ENCODE measurements at regions not wholly inside any gene's neighbourhood (a gene's known extent, or its start where the extent isn't known, plus 50 kb on each side); places are given as distances from the start of the nearest gene placed in this dataset.

DNA sequence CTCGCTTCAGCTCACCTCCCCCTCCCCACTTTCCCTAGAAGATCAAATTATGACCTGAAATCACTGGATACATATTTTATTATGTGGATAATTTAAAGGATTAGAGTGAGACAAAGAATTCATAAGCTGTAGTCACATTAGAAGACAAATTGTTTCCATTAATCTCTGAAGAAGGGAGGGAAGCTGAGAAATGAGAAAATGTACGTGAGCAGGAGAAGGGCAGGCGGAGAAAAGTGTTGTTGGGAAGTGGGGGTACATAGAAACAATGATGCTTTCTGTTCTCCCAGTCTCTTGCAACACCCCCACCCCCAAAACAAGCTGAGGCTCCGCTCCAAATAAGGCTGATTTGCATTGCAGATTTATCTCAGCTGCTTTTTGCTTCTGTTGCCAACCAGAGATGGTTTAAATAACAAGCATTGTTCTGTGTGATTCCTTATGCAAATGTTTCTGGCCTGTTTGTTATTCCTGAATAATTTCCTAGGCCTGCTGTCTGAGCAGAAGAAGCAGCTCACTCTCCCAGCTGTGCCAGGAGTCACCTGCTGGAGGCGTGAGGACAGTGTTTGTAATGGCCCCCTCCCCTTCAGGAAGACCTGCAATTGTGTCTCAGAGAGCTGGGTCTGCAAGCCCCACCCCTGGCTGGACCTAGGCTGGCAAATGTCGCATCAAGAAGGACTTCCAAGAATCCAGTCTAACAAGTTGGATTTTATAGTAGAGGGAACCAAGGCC lies 121.8 kb upstream of the TNR start:
- DNase-seq (ENCODE audit: low read depth), result no peak

DNA sequence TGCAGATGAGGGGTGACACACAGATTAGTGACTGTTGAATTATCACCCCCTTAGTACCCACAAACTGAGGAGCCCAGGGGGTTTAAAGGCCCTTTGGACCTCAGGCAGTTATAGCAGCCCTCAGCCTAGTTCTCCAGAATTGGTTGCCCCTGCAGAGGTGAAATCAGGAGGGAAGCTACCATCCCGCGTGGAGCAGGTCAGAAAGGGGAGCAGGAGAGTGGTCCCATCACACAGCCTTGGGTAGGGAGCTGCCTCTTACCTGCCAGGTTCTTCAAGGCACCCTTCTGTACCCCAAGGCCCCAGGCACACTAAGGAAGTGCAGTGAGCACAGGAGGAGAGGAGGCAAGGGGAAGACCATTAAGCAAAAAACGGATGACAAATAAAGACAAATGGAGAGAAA lies 121.2 kb upstream of the TNR start:
- no peak for DNase-seq (ENCODE audit: low read depth)

DNA sequence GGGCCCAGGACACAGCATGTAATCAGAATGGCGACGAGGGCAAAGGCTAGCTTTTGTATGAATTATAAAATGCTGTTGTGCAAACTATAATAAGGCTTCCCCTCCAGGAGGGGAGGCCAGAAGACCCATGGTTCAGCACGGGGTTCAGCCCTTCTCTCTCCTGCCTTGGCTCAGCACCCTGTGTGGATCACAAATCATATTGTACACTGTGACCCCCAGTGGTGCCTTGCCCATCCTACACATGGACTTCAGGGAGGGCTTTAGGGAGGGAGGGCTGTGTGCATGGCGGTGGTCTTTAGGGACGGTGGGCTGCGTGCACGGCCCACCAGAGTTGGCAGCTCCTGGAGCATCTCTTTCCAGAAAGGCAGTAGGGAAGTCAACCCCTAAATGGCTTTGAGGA lies 120.8 kb upstream of the TNR start:
- DNase-seq (ENCODE audit: low read depth), result no peak

GRCh38 chr1:175863299-175864050 lies 120.1 kb upstream of the TNR start:
- DNase-seq (ENCODE audit: low read depth), result no peak

DNA sequence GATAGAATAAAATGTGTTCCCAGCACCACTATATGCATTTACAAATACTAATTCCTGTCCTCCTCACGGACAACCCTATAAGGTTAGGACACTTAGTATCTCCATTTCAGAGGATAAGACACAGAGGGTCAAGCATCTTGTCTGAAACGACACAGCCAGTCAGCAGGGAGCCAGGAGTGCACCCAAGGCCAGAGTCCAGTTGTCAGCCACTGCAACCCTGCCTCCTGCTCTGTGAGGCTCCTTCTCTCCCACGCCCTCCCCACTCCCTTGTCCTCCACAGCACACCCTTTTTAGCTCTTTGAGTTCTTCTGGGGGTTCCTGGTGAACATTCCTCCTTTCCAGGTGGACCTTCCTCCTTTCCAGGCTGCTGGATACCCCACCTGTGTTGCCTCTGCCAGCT lies 119.0 kb upstream of the TNR start:
- no peak for DNase-seq (ENCODE audit: low read depth)

- no peak for DNase-seq (ENCODE audit: low read depth)
Measured at GRCh38 chr1:175861626-175862367, 118.4 kb upstream of the TNR start.

DNA sequence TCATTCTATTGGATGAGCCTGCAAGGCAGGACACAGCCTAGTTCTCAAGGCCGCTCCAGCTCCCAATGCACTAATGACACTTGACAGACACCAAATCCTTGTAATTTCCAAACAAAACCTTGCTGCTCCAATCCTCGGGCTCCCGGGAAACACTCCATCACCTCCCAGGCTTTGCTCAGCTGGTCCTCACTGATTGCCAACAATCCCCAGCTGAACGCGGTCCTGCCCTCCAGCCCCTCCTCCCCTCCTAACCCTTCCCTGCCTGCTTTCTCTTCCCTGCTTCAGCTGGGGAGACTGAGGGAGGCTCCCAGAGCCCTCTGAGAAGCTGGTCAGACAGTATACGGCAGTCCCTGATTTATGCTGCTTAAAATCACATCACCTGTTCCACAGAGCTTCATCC lies 114.4 kb upstream of the TNR start:
- no peak for DNase-seq (ENCODE audit: low read depth)

DNA sequence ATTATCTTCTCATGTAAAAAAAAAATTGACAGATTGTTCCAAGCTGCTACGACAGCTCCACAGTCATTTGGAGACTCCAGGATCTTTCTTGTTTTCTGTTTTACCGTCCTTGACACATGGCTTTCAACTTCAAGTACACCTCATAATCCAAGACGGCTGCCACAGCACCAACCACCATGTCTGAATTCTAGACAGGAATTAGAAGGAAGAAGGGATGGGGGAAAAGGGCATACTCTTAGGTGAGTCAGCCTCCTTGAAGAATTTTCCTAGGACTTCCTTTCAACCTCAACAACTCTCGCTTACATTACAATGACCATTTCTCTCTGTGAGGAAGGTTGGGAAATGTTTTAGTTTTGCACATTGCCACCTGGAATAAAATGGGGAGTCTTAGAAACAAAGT lies 110.3 kb upstream of the TNR start:
- DNase-seq (ENCODE audit: low read depth), result no peak

DNA sequence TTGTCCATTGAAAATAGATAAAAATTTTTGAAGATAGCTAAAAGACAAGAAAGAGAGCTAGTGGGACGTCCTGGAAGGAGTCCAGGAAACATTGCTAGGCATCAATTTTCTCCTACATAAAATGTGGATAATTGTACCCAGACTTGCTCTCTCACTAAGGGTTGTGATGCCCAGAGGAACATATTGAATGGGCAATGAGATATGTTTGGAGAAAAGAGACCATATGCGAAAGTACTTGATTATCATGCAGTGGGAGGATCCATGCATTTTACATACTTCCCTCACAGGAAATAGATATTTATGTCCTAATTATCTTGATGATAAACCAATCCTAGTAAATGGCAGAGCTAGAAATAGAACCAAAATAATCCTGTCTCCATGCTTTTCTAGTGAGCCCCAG lies 108.4 kb upstream of the TNR start:
- no peak for DNase-seq (ENCODE audit: low read depth)

DNA sequence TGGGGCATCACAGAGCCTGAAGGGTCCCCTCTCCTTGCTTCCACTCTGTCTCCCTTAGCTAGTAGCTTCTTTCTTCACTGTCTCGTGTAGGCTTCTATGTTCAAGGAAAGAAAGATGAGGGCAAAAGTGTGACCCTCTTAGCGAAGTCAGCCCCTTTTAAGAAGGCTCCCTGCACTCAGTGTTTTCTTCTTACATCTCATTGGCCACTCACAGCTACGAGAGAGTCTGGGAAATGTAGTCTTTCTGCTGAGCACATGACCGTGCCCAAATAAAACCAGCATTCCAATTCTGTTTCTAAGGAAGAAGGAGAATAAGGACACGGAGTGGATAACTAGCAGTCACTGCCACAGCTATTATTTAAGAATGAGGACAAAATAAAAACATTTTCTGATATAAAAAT lies 104.9 kb upstream of the TNR start:
- DNase-seq (ENCODE audit: low read depth), result no peak

- DNase-seq (ENCODE audit: low read depth), result no peak
Measured at GRCh38 chr1:175845985-175846384, 102.6 kb upstream of the TNR start.

DNA sequence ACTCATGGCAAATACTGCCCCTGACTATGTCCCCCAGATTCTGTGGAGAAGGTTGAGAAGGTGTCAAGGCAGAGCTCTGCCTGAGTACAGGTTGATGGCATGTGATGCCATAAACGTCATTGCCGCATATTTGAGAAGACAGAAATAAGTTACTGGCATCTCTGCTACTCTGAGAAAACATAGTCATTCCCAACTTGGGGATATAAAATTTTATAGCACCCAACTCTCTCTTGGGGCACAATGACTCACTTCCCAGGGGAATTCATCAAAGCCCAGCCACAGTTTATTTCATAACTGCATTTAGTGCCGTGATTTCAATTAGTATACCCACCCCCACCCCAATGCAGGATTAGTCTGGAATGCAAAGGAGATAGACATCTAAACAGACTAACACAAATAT lies 101.9 kb upstream of the TNR start:
- DNase-seq (ENCODE audit: low read depth), result no peak

- DNase-seq (ENCODE audit: low read depth), result no peak
Measured at GRCh38 chr1:175844877-175845276, 101.5 kb upstream of the TNR start.

- no peak for DNase-seq (ENCODE audit: low read depth)
Measured at GRCh38 chr1:175842550-175842949, 99.2 kb upstream of the TNR start.

- no peak for DNase-seq (ENCODE audit: low read depth)
Measured at GRCh38 chr1:175841738-175842187, 98.4 kb upstream of the TNR start.

DNA sequence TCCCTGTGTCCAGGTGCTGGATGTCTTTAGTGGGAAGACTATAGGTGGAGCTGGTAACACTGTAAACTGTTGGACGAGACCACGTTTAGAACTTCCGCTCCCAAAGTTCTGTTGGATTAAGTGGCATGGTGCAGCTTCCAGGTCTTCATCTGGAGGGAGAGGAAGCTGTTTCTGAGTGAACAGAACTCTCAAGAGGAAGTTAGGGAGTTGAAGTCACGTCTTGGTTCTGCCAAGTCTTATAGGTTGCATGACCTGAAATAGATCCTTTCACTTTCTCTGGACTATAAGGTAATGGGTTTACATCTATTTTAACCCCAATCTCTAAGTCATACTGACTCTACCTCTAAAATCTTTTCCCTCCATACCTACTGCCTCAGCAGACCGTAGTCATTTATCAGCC lies 97.4 kb upstream of the TNR start:
- no peak for DNase-seq (ENCODE audit: low read depth)

DNA sequence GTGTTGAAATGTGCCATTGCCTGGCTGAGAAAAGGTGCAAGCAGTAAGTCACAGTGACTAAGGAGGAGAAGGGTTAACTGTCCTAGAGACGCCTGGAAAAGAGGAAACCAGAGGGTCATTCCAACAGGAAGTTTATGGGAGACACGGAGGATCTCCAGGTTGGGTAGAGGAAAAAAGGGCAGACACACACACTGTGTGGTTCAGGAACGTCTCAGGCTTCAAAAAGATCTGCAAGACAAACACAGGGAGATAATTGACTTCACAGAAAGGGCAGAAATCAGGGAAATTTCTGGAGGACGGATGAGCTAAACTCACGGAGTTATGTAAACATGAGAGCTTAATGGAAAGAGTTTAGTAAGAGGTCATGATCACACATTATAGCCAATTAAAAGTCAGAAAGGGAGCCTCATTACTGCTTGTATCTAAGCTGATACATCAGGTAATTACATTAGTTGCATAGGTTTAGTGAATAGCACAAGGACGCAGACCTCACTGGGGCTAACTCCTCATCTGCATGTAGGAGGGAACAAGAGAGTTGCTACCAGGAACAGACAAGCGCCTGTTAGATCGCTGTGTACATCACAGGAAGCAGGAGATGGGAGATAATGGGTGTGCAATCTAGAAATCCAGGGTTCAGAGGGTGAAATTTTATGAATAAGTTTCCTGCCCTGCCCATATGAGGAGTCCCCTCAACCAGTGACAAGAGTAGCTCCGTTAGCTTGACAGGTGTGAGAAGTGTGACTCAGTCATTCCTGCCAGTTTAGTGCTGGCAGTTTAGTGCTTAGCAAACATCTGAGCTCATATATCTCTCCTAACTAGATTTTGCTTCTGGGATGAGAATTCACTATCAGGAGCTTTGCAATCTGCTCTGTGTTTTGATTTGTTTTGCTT lies 96.6 kb upstream of the TNR start:
- no peak for DNase-seq (ENCODE audit: low read depth)

DNA sequence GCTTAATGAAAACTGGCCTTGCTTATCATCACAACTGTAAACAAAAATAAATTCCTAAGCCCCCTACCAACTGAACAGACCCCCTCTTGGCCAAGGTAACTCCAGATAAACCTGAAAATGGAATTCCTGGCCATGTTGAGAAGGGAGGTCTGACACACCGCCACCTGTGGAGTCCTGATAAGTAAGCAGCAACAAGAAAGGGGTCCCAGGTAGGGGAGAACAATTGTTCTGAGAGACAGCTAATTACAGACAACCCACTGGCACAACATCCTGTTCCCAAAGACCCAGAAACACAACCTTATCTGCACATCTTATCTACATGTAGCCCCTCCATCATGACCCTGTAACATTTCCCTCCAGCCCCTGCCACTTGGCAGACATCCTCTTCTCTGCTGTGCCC lies 91.2 kb upstream of the TNR start:
- DNase-seq (ENCODE audit: low read depth), result no peak

- no peak for DNase-seq (ENCODE audit: low read depth)
Measured at GRCh38 chr1:175833951-175834350, 90.6 kb upstream of the TNR start.

DNA sequence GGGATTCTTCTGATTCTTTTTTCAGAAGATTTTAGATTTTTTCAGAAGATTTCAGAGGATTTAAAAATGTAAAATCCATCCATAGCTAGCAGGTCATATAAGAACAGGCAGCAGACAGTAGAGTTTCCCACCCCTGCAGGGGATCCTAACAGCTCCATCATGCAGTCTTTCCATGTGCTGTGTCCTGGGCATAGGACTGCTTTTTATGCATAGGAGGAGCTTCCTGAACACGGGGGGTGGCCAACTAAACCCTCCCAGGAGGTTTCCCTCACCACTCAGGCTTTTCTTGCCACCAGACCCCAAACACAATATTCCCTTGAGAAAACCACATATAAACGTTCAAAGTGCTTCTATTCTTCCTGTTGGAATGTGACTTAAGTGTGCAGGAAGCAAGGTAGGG lies 90.1 kb upstream of the TNR start:
- no peak for DNase-seq (ENCODE audit: low read depth)

DNA sequence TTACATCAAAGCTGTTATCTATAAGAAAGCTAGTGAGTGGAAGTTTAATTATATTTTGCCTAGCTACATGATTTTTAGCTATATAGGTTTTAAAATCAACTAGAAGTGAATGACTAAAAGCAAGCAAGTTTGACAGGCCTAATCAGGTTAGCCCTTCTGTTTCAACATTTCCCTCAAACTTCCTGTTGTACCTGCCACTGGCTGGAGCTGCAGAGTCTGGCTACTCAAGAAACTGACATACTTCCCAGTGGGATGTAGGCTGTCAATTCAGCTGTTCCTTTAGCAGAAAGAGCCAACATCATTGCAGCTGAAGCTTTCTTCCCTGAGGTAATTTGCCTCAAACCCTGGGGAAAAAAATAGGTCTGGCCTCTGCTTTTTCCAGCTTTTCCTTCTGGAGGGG lies 87.1 kb upstream of the TNR start:
- no peak for DNase-seq (ENCODE audit: low read depth)

DNA sequence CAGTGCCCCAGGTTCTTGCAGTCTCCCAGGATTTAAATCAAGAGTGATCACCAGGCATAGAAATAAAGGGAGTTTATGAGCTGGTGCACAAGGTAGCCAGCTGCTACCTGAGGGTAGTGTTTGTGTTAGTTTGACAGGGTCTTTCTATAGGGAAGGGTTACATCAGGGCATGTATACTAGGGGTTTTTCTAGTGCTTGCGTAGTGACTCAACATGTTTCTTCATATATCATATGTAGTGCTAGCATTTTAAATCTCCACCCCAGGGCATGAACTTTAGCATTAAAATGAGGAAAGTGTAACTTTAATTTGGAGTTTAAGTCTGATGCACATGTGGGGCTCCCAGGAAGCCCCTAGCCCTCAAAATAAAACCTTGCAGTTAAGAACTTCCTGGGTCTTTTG lies 86.5 kb upstream of the TNR start:
- DNase-seq (ENCODE audit: low read depth), result no peak
